Body of pancreas (tissue), 4 donors: ENCODE measurements at regions not wholly inside any gene's neighbourhood (a gene's known extent, or its start where the extent isn't known, plus 50 kb on each side); places are given as distances from the start of the nearest gene placed in this dataset.

Experiments used
- CTCF ChIP-seq, 7 experiments: fragments of 450-650 bp in 4 of 7; fragments of 200-600 bp in 3 of 7; sonication (generic) in 3 of 7; IDR thresholded peaks; one replicate each; pipeline ENCODE4 v1.5.1; 2016 to 2019; ENCODE audit warnings: antibody characterized with exemption in 7 of 7
- POLR2A ChIP-seq, 3 donors: fragments of 450-650 bp; IDR thresholded peaks; one replicate each; pipeline ENCODE4 v1.6.1; 2016; ENCODE audit warnings: antibody characterized with exemption in 3 of 3, mild to moderate bottlenecking in 2 of 3

- TF ChIP-seq POLR2A (IDR thresholded peaks at IDR 0.05) (no peak), CTCF (IDR thresholded peaks at IDR 0.05) (no peak)
Observed at GRCh38 chr15:100765467-100766241, 114.0 kb upstream of the ALDH1A3 start.
